ENCODE measurements at regions not wholly inside any gene's neighbourhood (a gene's known extent, or its start where the extent isn't known, plus 50 kb on each side); places are given as distances from the start of the nearest gene placed in this dataset.

DNA sequence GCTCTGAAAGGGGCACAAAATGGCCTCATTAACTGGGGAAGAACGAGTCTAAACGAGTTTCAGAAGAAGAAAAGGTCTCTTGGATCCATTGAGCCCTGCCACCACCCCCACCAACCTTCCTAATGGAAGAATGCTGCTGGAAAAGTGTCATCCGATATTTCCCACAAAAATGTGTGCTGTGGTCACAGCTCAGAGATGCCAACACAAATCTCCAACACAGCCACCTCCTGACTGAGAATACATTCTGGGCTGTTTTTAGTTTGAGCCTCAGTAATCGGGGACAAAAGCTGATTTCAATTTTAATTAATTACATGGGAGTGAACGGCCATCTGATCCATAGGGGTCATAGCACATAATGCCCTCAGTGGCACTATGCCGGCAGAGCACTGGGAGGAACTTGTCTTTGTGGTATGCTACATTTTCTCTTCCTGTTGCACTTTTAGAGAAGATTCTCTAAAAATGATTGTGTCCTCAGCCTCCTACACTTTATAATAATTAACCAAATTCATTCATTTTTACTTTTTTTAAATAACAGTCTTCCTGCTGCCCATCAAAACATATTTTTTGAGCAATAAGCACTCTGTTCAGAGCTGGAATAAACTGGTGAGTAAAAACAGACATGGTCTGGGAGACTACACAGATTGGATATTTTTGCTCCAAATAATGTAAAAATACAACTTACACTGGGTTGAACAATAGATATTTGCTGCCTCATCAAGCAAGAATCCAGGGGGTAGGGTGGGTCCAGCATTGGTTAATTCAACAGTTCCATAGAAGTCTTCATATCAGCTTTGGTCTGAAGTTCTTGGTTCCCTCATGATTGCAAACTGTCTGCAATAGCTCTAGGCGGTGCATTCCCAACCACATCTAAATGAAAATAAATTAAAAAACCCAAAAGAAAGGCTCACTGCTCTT is 143.6 kb upstream of the TMEM170B start:
- peaks cover 0 to 5% (median 0%) of the 10 kb centered on the region in 3 donors for H3K36me3 Mint-ChIP-seq
- H3K27me3 Mint-ChIP-seq = peaks cover 2 to 20% (median 8%) of the 10 kb centered on the region in 5 donors
- peaks cover 0 to 9% (median 0%) of the 10 kb centered on the region in 4 donors for H3K4me1 Mint-ChIP-seq
- no peak overlapping the region for H3K4me3 Mint-ChIP-seq
- DNase-seq = no peak
- peaks cover 0 to 8% (median 0%) of the 10 kb centered on the region in 9 donors for H3K9me3 Mint-ChIP-seq
- no peak for ATAC-seq
- POLR2A ChIA-PET = no interaction called here
- H3K27ac Mint-ChIP-seq = no peak overlapping the region

DNA sequence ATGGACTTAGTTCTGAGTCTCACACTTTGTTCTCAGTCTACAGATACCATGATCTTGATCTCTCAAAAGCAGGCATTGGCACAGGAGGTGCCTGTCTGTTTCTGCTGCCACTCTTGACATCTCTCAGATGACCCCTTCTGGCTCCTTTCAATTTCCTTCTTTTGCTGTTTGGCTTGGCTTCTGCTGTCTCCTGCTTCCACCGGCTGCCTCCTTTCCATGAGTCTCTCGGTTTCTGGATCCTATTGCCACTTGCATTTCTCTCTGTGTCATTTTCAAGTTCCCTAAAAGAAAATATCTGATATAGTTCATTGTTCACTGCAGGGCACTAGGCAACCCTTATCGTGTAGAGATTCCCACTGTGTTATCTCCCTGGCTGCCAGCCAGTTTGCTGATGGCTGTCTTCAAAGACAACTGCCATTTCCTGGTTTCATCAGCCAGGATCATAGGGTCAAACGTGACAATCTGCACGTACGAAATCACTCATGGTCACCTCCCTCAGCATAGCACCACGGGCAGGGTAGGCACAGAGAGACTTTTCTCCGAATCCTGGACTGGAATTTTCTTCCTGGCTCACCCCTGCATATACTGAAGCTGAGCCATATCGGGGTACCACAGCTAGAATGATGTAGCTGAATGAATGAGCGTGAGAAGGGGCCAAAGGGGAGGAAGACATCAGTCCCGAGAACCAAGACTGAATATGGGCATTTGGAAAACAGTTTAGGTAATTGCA is 144.6 kb upstream of the TMEM170B start:
- peaks cover 0 to 5% (median 0%) of the 10 kb centered on the region in 3 donors for H3K36me3 Mint-ChIP-seq
- H3K4me3 Mint-ChIP-seq = no peak overlapping the region
- POLR2A ChIA-PET = no interaction called here
- peaks cover 0 to 8% (median 0%) of the 10 kb centered on the region in 9 donors for H3K9me3 Mint-ChIP-seq
- H3K27ac Mint-ChIP-seq = no peak overlapping the region
- ATAC-seq = no peak
- peaks cover 0 to 9% (median 0%) of the 10 kb centered on the region in 4 donors for H3K4me1 Mint-ChIP-seq
- peaks cover 2 to 20% (median 8%) of the 10 kb centered on the region in 5 donors for H3K27me3 Mint-ChIP-seq
- no peak for DNase-seq

DNA sequence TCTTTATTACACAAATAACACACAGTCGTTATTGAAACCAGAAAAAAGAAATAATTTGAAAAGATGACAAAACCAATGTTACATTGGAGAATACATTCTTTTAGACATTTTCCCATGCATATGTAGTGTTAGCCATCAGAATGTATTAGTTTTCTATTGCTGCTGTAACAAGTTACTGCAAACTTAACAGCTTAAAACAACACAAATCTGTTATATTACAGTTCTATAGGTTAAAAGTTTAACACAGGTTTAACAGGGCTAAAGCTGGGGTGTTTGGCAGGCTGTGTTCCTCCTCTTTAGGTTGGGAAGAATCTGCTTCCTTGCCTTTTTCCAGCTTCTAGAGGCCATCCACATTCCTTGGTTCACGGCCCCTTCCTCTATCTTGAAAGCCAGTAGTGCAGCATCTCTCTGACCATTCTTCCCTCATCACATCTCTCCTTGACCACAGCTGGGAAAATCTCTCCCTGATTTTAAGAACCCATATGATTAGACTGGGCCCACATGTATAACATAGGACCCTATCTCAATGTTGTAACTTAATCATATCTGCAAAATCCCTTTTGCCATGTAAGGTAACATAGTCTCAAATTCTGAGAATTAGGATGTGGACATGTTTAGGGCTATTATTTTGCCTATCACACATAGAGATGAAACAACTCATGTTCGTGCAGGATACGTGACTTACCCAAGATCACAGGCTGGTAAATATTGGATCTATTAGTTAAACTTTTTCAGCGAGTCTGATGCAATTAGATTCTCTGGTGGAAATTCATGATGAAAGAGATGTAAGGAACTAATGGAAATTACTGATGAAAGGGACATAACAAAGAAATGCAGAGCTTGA is 145.4 kb upstream of the TMEM170B start:
- peaks cover 0 to 9% (median 0%) of the 10 kb centered on the region in 4 donors for H3K4me1 Mint-ChIP-seq
- H3K27me3 Mint-ChIP-seq = peaks cover 2 to 16% (median 8%) of the 10 kb centered on the region in 5 donors
- peaks cover 0 to 8% (median 0%) of the 10 kb centered on the region in 9 donors for H3K9me3 Mint-ChIP-seq
- POLR2A ChIA-PET = no interaction called here
- no peak overlapping the region for H3K27ac Mint-ChIP-seq
- H3K4me3 Mint-ChIP-seq = no peak overlapping the region
- ATAC-seq = no peak
- no peak for DNase-seq
- peaks cover 0 to 5% (median 0%) of the 10 kb centered on the region in 3 donors for H3K36me3 Mint-ChIP-seq

DNA sequence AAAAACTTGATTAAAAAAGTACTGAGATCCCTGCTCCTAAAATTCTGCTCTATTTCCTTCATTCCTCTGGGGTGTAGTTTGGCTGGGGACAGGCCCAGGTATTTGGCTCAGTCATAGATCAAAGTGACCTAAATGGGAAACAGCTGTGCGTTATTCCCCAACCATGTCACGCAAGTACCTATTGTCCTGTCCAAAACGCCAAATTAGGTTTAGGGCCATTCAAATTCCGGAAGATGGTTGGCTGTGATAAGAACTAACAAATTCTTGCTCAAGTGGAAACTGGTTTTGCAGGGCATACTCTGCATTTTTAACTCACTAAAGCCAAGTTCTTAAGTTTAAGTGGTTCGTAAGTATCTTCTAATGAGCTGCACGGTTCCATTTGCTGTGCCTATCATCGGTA is 147.6 kb upstream of the TMEM170B start:
- Mint-ChIP-seq H3K27ac (no peak overlapping the region), H3K4me3 (no peak overlapping the region), H3K36me3 (peaks cover 0 to 5% (median 0%) of the 10 kb centered on the region in 3 donors), H3K4me1 (peaks cover 0 to 26% (median 1%) of the 10 kb centered on the region in 4 donors), H3K9me3 (peaks cover 0 to 8% (median 0%) of the 10 kb centered on the region in 9 donors), H3K27me3 (peaks cover 0 to 10% (median 2%) of the 10 kb centered on the region in 5 donors)
- POLR2A ChIA-PET = no interaction called here
- no peak for ATAC-seq
- no peak for DNase-seq

DNA sequence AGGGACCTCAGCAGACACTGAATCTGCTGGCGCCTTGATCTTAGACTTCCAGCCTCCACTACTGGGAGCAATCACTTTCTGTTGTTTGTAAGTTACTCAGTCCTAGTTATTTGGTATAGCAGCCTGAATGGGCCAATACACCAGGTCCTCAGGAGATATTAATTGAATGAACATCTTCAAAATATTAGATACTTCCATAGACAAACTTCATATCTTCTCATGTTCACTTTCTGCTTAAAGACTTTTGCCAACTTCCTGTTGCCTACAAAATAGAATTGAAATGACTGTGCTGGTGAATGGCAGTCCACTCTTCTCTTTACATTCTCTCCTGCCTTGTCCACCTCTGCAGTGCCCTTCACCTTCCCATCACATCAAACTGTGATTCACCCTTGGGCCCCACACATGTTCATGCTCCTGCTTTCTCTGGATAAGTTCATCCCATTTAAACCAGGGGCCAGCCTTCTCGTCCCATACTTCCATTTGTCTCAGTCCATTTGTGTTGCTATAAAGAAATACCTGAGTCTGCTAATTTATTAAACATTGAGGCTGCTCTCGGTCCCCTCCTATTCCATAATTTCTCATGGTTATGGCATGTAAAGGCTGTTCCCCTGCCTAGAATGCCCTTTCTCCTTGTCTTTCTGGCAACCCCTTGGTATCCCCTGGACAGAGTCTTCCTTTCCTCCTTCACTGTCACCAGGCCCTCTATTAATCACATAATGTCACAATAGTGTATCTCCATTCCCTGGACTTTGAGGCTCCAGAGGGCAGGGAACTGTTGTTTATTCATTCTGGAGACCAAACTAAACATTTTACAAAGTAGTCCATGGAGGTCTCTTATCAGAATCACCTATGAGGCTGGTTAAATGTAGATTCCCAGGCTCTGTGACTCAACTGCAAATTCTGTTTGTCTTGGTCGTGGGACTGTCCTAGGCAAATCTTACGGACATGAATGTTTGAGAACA is 148.3 kb upstream of the TMEM170B start:
- Mint-ChIP-seq H3K4me1 (peaks cover 0 to 24% (median 1%) of the 10 kb centered on the region in 4 donors), H3K27me3 (peaks cover 0 to 10% (median 2%) of the 10 kb centered on the region in 5 donors), H3K36me3 (peaks cover 0 to 5% (median 0%) of the 10 kb centered on the region in 3 donors), H3K27ac (no peak overlapping the region), H3K4me3 (no peak overlapping the region), H3K9me3 (peaks cover 0 to 8% (median 0%) of the 10 kb centered on the region in 9 donors)
- POLR2A ChIA-PET = no interaction called here
- DNase-seq = no peak
- ATAC-seq = no peak

DNA sequence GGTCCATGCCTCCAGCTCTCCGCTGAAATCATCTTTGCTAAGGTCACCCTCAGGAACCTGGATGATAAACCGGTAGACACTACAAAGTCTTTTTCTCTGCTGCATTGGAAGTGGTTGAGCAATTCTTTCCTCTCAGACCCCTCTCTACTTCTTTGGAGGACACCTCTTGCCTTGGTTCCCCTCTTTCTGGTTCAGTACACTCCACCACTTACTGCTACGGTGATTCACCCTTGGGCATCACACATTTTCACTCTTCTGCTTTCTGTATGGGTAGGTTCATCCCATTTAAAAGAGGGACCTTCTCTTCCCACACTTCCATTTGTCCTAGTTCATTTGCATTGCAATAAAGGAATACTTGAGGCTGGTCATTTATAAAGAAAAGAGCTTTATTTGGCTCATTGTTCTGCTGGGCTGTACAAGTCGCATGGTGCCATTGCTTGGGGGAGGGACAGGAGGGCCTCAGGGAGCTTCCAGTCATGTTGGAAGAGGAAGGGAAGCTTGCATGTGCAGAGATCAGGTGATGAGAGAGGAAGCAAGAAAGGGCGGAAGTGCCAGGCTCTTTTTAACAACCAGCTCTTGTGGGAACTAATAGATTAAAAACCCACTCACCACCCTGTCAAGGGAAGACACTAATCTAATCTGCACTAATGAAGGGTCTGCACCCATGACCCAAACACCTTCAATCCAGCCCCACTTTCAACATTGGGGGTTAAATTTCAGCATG is 149.7 kb upstream of the TMEM170B start:
- Mint-ChIP-seq H3K9me3 (peaks cover 0 to 8% (median 0%) of the 10 kb centered on the region in 9 donors), H3K4me3 (no peak overlapping the region), H3K36me3 (peaks cover 0 to 5% (median 0%) of the 10 kb centered on the region in 3 donors), H3K4me1 (peaks cover 5 to 27% (median 7%) of the 10 kb centered on the region in 4 donors), H3K27me3 (peaks cover 0 to 7% (median 2%) of the 10 kb centered on the region in 5 donors), H3K27ac (no peak overlapping the region)
- no peak for DNase-seq
- no peak for ATAC-seq
- POLR2A ChIA-PET = no interaction called here

DNA sequence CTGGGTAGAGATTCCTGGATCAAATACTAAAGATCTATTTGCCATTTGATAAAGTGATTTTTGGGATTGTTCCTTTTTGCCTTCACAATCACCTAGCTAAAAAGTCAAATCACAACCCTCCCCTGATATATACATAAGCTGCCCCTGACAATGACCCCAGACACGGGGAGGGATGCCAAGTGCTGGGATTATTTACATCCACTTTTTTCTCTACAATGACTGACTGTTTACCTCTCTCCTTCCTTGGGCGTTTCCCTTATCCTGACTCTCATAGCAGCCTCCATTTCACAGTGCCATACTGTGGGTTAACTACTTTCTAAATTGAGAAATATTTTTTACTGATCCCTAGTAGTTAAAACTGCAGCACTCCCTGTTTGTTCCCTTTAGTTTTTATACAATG is 150.8 kb upstream of the TMEM170B start:
- POLR2A ChIA-PET = no interaction called here
- no peak overlapping the region for H3K4me3 Mint-ChIP-seq

DNA sequence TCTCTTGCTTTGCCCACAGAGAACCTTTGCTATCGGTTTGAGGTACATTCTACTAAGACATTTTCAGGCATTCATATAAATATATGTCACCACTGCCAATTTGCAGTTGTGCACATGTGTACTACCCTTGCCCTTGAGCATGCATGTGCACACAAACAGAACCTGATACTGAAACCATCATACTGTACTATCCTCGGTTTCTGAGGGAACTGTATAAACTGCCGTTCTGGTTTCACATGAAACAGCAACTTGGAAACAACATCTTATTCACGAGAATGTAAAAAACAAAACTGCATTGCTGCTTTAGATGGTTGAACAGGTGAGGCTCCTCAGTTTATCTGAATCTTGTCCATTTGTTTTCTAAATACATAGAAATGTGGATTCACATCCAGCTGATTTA is 151.2 kb upstream of the TMEM170B start:
- peaks cover 0 to 5% (median 2%) of the 10 kb centered on the region in 5 donors for H3K27me3 Mint-ChIP-seq
- POLR2A ChIA-PET = no interaction called here

More for the DNA sequence above, 150.8 kb upstream of the TMEM170B start:
- Mint-ChIP-seq H3K9me3 (no peaks in the 10 kb centered on the region), H3K27ac (peak overlapping the region in 2 of 10 donors; percentile 5 to 10), H3K27me3 (peaks cover 0 to 5% (median 2%) of the 10 kb centered on the region in 5 donors), H3K4me1 (peaks cover 15 to 37% (median 16%) of the 10 kb centered on the region in 4 donors), H3K36me3 (no peaks in the 10 kb centered on the region)
- DNase-seq (no peak), ATAC-seq (no peak)

DNA sequence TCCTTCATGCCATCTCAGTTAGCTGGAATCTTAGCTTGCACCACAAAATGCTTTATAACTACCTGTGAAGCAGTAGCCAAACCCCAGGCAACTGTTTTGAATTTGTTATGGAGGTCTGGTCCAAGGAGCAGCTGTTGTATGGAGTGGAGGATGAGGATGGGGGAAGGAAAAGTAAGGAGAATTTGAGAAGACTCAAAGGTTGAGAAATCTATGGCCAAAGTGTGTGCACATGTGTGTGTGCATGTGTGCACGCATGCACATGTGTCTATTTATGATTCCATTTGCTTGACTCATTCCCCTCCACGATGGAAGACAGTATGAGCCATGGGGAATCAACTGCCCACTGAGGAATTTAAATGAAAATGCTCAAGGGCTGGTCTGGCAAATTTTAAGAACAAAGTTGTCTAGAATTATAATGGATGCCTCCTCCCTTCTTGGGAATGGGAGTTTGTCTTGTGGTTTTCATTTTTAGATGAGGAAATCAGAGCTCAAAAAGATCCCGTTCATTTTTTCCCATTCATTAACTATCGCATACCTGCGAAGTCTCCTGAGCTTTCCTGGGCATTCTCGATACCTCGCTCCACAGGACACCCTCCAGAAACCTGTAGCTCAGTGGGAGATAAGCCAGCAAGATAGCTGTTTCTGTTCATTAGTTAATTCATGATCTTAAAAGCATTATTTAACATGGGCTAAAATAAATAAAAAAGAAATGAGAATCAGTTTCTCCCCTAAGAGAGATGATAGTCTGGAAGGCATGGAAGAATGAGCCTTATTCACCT is 152.3 kb upstream of the NEDD9 start:
- Mint-ChIP-seq H3K9me3 (no peaks in the 10 kb centered on the region), H3K27ac (peak overlapping the region in 5 of 10 donors; percentile 27 to 75 (median 61)), H3K27me3 (no peaks in the 10 kb centered on the region), H3K4me3 (no peak overlapping the region), H3K4me1 (peaks cover 32 to 57% (median 36%) of the 10 kb centered on the region in 4 donors), H3K36me3 (peaks cover 4 to 10% (median 4%) of the 10 kb centered on the region in 3 donors)
- POLR2A ChIA-PET = no interaction called here
- DNase-seq (no peak), ATAC-seq (no peak)

More for the DNA sequence above, 151.2 kb upstream of the TMEM170B start:
- H3K36me3 Mint-ChIP-seq = peaks cover 0 to 2% (median 0%) of the 10 kb centered on the region in 3 donors
- no peak overlapping the region for H3K4me3 Mint-ChIP-seq
- H3K4me1 Mint-ChIP-seq = peaks cover 19 to 41% (median 20%) of the 10 kb centered on the region in 4 donors
- no peak for ATAC-seq
- no peak for DNase-seq
- H3K27ac Mint-ChIP-seq = peak overlapping the region in 1 of 10 donors; percentile 11
- H3K9me3 Mint-ChIP-seq = no peaks in the 10 kb centered on the region

DNA sequence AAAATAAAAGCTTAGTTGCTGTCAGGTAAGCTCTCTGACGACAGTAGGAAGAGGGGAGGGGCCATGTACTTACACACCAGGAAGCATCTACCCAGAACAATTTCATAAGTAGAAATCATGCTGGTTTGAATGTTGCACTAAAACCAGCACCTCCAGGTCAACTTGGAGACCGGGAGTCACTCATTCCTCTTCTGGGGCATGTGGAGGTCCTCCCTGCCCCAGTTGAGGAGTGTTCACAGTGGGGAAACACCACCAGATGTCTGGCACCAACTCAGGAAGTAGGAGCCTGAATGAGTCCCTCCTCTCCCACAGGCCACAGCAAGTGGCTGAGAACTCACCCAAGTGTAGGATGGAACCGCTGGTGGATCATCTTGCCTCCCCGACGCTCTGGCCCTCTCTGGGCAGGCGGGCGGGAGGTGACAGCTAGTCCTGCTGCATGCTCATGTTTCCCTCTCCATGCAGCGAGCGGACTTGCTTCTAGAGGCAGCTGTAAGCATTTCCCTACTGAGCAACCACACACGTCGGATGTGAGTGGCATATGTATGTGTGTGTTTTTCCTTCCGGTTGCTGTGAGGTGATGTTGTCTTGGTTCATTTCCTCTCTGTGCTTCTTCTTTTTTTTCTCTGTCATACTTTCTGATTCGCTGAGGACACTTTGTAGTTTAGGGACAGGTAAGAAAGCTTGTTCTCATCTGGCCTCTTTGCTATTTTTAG is 149.5 kb upstream of the NEDD9 start:
- Mint-ChIP-seq H3K4me1 (peaks cover 35 to 78% (median 50%) of the 10 kb centered on the region in 4 donors), H3K9me3 (peaks cover 0 to 2% (median 0%) of the 10 kb centered on the region in 9 donors), H3K4me3 (peak overlapping the region; percentile 83 to 96 (median 92)), H3K27ac (peak overlapping the region; percentile 86 to 98 (median 92)), H3K36me3 (peaks cover 12 to 26% (median 17%) of the 10 kb centered on the region in 3 donors), H3K27me3 (no peaks in the 10 kb centered on the region)
- POLR2A ChIA-PET = interaction anchor here (0.6 to 1.4 kb wide), 6 partner anchors 19 to 658 kb away, joined by 3 to 4 read pairs (median 4); no protein-coding TSS in a partner anchor
- peak; percentile 24 to 86 (median 72) for DNase-seq
- peak; percentile 95 to 96 for ATAC-seq

Measured in naive thymus-derived CD8-positive, alpha-beta T cell (primary cell).